Upper lobe of left lung (tissue), 6 donors: ENCODE measurements at regions not wholly inside any gene's neighbourhood (a gene's known extent, or its start where the extent isn't known, plus 50 kb on each side); places are given as distances from the start of the nearest gene placed in this dataset.
"Not testable (repeated sequence)": the region's sequence is repeated elsewhere in the genome, so short reads cannot be mapped to it uniquely, and the experiment has no call there.

ENCODE experiments used
- ATAC-seq, 2 donors: fragments of 200-7000 bp; cut with Tn5 transposase; one replicate each; pipeline ENCODE4 v1.9.1; 2022; ENCODE audit warnings: mild to moderate bottlenecking in 2 of 2, moderate library complexity in 2 of 2; ENCODE audit not compliant: low FRiP score in 2 of 2
- DNase-seq, 2 donors: peaks; one replicate each; pipeline ENCODE4 v3.0.0-alpha.2; 2019 to 2020
- H3K27ac ChIP-seq, 4 donors: fragments of 200-600 bp; sonication (generic); one replicate each; pipeline ENCODE4 v1.5.1; 2016 to 2019
- H3K27me3 ChIP-seq, 4 donors: fragments of 200-600 bp; sonication (generic); one replicate each; pipeline ENCODE4 v1.5.1; 2017 to 2019
- H3K36me3 ChIP-seq, 4 donors: fragments of 200-600 bp; sonication (generic); one replicate each; pipeline ENCODE4 v1.5.1; 2016 to 2019
- H3K4me1 ChIP-seq, 4 donors: fragments of 200-600 bp; sonication (generic); one replicate each; pipeline ENCODE4 v1.5.1; 2018 to 2019
- H3K4me3 ChIP-seq, 4 donors: fragments of 200-600 bp; sonication (generic); one replicate each; pipeline ENCODE4 v1.5.1; 2017 to 2019; ENCODE audit warnings: mild to moderate bottlenecking in 2 of 4, moderate library complexity in 1 of 4
- H3K9me3 ChIP-seq, 4 donors: fragments of 200-600 bp; sonication (generic); one replicate each; pipeline ENCODE4 v1.5.1; 2018 to 2019
- EP300 ChIP-seq, 4 donors: sonication (generic); formaldehyde crosslinking; IDR thresholded peaks; one replicate each; pipeline ENCODE4 v1.5.1; 2017; ENCODE audit warnings: antibody characterized with exemption in 4 of 4, control low read depth in 2 of 4
- POLR2A ChIP-seq, 4 donors: fragments of 450-650 bp; IDR thresholded peaks; one replicate each; pipeline ENCODE4 v1.5.1; 2016 to 2017; ENCODE audit warnings: antibody characterized with exemption in 4 of 4, mild to moderate bottlenecking in 2 of 4
- POLR2AphosphoS5 ChIP-seq, 2 donors: sonication (generic); formaldehyde crosslinking; IDR thresholded peaks; one replicate each; pipeline ENCODE4 v1.5.1; 2017; ENCODE audit warnings: antibody characterized with exemption in 2 of 2
- WGBS, 2 donors: methylation state at CpG; one replicate each; pipeline ENCODE4 v1.1.5; 2017 to 2018; 5-methylcytosine and 5-hydroxymethylcytosine counted together
- TF ChIP-seq, protein P1 (sequence below), 6 experiments: fragments of 450-650 bp in 4 of 6; fragments of 200-600 bp in 2 of 6; sonication (generic) in 2 of 6; IDR thresholded peaks; one replicate each; pipeline ENCODE4 v1.5.1; 2016 to 2019; ENCODE audit warnings: antibody characterized with exemption in 6 of 6
- donor health status: DM: no; HTN: no; CAD: no; lungs with moderate emphysema.
- donor health status: DM: no; HTN: yes; CAD: no; lungs with severe emphysema.

GRCh38 chr9:87386490-87387025, 111.1 kb upstream of the DAPK1 start:
- DNase-seq (no peak), ATAC-seq (no peak)
- no peak overlapping the region for H3K4me3 ChIP-seq
- no peak overlapping the region for H3K27ac ChIP-seq
- no peaks in the 10 kb centered on the region for H3K27me3 ChIP-seq
- peaks cover 3 to 5% (median 5%) of the 10 kb centered on the region in 4 donors for H3K4me1 ChIP-seq
- TF ChIP-seq POLR2A (IDR thresholded peaks at IDR 0.05), result no peak
- WGBS, 2 donors, result 39 to 52% methylated on average over 2 of the region's 2 CpGs
- H3K36me3 ChIP-seq, result no peaks in the 10 kb centered on the region
- H3K9me3 ChIP-seq, result no peaks in the 10 kb centered on the region

GRCh38 chr9:87387351-87388011, 110.2 kb upstream of the DAPK1 start:
- Histone ChIP-seq H3K36me3 (no peaks in the 10 kb centered on the region), H3K4me3 (no peak overlapping the region), H3K9me3 (no peaks in the 10 kb centered on the region), H3K27me3 (no peaks in the 10 kb centered on the region), H3K4me1 (no peaks in the 10 kb centered on the region), H3K27ac (no peak overlapping the region)
- TF ChIP-seq POLR2AphosphoS5 (IDR thresholded peaks at IDR 0.05) (no peak), EP300 (IDR thresholded peaks at IDR 0.05) (no peak)
- TF ChIP-seq, protein P1, sequence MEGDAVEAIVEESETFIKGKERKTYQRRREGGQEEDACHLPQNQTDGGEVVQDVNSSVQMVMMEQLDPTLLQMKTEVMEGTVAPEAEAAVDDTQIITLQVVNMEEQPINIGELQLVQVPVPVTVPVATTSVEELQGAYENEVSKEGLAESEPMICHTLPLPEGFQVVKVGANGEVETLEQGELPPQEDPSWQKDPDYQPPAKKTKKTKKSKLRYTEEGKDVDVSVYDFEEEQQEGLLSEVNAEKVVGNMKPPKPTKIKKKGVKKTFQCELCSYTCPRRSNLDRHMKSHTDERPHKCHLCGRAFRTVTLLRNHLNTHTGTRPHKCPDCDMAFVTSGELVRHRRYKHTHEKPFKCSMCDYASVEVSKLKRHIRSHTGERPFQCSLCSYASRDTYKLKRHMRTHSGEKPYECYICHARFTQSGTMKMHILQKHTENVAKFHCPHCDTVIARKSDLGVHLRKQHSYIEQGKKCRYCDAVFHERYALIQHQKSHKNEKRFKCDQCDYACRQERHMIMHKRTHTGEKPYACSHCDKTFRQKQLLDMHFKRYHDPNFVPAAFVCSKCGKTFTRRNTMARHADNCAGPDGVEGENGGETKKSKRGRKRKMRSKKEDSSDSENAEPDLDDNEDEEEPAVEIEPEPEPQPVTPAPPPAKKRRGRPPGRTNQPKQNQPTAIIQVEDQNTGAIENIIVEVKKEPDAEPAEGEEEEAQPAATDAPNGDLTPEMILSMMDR (IDR thresholded peaks at IDR 0.05), result no peak
- 89 to 96% methylated on average over 5 of the region's 5 CpGs for WGBS, 2 donors
- DNase-seq (no peak), ATAC-seq (no peak)

- 95 to 96% methylated on average over 8 of the region's 8 CpGs for WGBS, 2 donors
These were observed 109.0 kb upstream of the DAPK1 start for GRCh38 chr9:87388708-87389107.

DNA sequence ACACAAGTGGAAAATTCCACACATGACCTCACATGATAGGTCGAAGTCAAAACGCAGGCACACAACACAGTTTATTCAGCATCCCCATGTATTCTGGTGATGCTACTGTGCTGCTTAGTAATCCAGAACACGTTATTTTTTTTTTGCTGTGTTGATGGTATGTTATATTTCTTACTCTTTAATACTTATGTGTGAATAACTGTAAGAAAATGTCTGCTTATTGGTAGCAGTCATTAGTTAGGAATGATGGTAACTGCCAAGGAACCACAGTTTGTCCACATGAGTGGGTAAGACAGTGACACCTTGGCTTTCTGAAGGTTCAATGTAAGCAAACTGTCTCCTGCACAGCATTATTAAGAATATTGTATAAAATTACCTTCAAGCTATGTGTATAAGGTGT, 107.7 kb upstream of the DAPK1 start:
- no peak overlapping the region for H3K4me3 ChIP-seq
- H3K4me1 ChIP-seq, result no peaks in the 10 kb centered on the region
- H3K27ac ChIP-seq, result no peak overlapping the region
- no peak for DNase-seq
- H3K9me3 ChIP-seq, result no peaks in the 10 kb centered on the region
- ATAC-seq, result no peak
- no peaks in the 10 kb centered on the region for H3K36me3 ChIP-seq
- H3K27me3 ChIP-seq, result no peaks in the 10 kb centered on the region
- 82 to 92% methylated on average over 3 of the region's 3 CpGs for WGBS, 2 donors
- no peak for TF ChIP-seq EP300 (IDR thresholded peaks at IDR 0.05)
- no peak for TF ChIP-seq POLR2AphosphoS5 (IDR thresholded peaks at IDR 0.05)
- no peak for TF ChIP-seq POLR2A (IDR thresholded peaks at IDR 0.05)
- TF ChIP-seq, protein P1 (IDR thresholded peaks at IDR 0.05), result no peak

More at GRCh38 chr9:87388708-87389107, 109.0 kb upstream of the DAPK1 start:
- not testable (repeated sequence) for H3K36me3 ChIP-seq, H3K4me3 ChIP-seq, H3K27me3 ChIP-seq, H3K27ac ChIP-seq, H3K4me1 ChIP-seq, H3K9me3 ChIP-seq, ATAC-seq, DNase-seq

DNA sequence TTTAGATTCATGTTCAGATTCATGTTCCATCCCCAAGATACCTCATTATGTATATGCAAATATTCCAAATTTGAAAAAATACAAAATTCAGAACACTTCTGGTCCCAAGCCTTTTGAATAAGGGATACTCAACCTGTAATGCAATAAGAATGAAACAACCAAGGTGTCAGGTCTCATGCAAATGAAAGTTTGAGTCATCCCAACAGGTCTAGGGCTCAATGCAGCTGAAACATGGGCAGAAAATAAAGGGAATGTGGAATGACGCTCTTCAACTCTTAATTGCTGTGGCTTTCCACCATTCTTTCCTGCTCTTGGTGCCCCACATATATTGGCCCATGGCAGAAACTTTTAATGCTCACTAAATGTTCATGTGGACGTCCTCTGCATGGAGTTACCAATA, 107.3 kb upstream of the DAPK1 start:
- TF ChIP-seq POLR2A (IDR thresholded peaks at IDR 0.05) (no peak), POLR2AphosphoS5 (IDR thresholded peaks at IDR 0.05) (no peak), EP300 (IDR thresholded peaks at IDR 0.05) (no peak)
- TF ChIP-seq, protein P1 (IDR thresholded peaks at IDR 0.05), result no peak
- Histone ChIP-seq H3K36me3 (no peaks in the 10 kb centered on the region), H3K27me3 (no peaks in the 10 kb centered on the region), H3K4me1 (no peaks in the 10 kb centered on the region), H3K4me3 (no peak overlapping the region), H3K27ac (no peak overlapping the region), H3K9me3 (no peaks in the 10 kb centered on the region)
- 73 to 84% methylated on average over 2 of the region's 2 CpGs for WGBS, 2 donors
- DNase-seq (no peak), ATAC-seq (no peak)

- no peak for ATAC-seq
- WGBS, 2 donors, result 87 to 96% methylated on average over 2 of the region's 2 CpGs
- TF ChIP-seq POLR2AphosphoS5 (IDR thresholded peaks at IDR 0.05) (no peak), POLR2A (IDR thresholded peaks at IDR 0.05) (no peak), EP300 (IDR thresholded peaks at IDR 0.05) (no peak)
- TF ChIP-seq, protein P1 (IDR thresholded peaks at IDR 0.05), result no peak
These were observed 105.6 kb upstream of the DAPK1 start for GRCh38 chr9:87392086-87392485.

More at GRCh38 chr9:87392086-87392485, 105.6 kb upstream of the DAPK1 start:
- Histone ChIP-seq H3K27ac (no peak overlapping the region), H3K4me3 (no peak overlapping the region), H3K4me1 (peaks cover 0 to 9% (median 0%) of the 10 kb centered on the region in 4 donors), H3K36me3 (no peaks in the 10 kb centered on the region), H3K9me3 (no peaks in the 10 kb centered on the region), H3K27me3 (no peaks in the 10 kb centered on the region)
- no peak for DNase-seq
